ENCODE measurements at regions not wholly inside any gene's neighbourhood (a gene's known extent, or its start where the extent isn't known, plus 50 kb on each side); places are given as distances from the start of the nearest gene placed in this dataset.

DNA sequence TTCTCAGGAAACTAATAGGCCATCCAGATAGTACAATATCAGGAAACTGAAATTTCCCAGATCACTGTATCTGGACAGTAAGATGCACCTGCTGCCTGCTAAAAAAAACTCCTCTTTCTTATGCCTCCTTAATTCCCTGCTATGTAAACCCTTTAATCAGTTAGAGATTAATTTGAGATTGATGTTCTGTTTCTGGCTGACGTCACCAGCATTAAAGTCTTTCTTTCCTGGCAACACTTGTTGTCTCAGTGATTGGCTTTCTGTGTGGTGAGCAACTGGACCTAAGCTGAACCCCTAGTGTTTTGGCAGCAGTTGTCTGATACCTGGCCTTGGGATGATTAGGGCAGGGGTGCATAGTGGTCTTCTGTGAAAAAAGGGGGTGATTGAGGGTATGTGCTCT lies 175.8 kb downstream of the TENT4A start:
- TF ChIP-seq, protein P1, sequence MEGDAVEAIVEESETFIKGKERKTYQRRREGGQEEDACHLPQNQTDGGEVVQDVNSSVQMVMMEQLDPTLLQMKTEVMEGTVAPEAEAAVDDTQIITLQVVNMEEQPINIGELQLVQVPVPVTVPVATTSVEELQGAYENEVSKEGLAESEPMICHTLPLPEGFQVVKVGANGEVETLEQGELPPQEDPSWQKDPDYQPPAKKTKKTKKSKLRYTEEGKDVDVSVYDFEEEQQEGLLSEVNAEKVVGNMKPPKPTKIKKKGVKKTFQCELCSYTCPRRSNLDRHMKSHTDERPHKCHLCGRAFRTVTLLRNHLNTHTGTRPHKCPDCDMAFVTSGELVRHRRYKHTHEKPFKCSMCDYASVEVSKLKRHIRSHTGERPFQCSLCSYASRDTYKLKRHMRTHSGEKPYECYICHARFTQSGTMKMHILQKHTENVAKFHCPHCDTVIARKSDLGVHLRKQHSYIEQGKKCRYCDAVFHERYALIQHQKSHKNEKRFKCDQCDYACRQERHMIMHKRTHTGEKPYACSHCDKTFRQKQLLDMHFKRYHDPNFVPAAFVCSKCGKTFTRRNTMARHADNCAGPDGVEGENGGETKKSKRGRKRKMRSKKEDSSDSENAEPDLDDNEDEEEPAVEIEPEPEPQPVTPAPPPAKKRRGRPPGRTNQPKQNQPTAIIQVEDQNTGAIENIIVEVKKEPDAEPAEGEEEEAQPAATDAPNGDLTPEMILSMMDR (conservative IDR thresholded peaks at IDR 0.05; ENCODE audit: low read depth, low read length), result no peak
- no peak for TF ChIP-seq RFX5 (IDR thresholded peaks at IDR 0.05; ENCODE audit: low read depth, low read length)
- no peak for TF ChIP-seq POLR2A (IDR thresholded peaks at IDR 0.05; ENCODE audit: low read depth, low read length)
- no peak for TF ChIP-seq SMC3 (IDR thresholded peaks at IDR 0.05; ENCODE audit: low read depth, low read length)

Measured in IMR-90 (cell line).